WTC11 (cell line): ENCODE measurements at regions not wholly inside any gene's neighbourhood (a gene's known extent, or its start where the extent isn't known, plus 50 kb on each side); places are given as distances from the start of the nearest gene placed in this dataset.

ENCODE experiments used
- ATAC-seq: fragments of 200-7000 bp; cut with Tn5 transposase; 2 replicates; pipeline ENCODE4 v1.10.0; 2021; ENCODE audit warnings: mild to moderate bottlenecking, moderate library complexity
- CTCF ChIA-PET: fragments of 300-600 bp; sonication (Branson Sonifier 250); formaldehyde crosslinking; loops from one replicate; lab custom pipeline; 2021; ENCODE audit warnings: antibody characterized with exemption; lab: Charles Lee
- POLR2A ChIA-PET: fragments of 350-600 bp; sonication (Branson Sonifier 250); formaldehyde crosslinking; loops from one replicate; lab custom pipeline; 2021; ENCODE audit warnings: antibody characterized with exemption; lab: Charles Lee
- DNase-seq: peaks from one replicate; pipeline ENCODE4 v3.0.0; 2021; ENCODE audit warnings: low spot score
- H3K27ac Mint-ChIP-seq: 2 replicates; pipeline ENCODE4 v1.8.0; 2021; ENCODE audit warnings: mixed read lengths
- H3K27me3 Mint-ChIP-seq: 2 replicates; pipeline ENCODE4 v1.8.0; 2021; ENCODE audit warnings: low read depth, mild to moderate bottlenecking, moderate library complexity, mixed read lengths
- H3K36me3 Mint-ChIP-seq: 2 replicates; pipeline ENCODE4 v1.8.0; 2021; ENCODE audit warnings: mixed read lengths
- H3K4me1 Mint-ChIP-seq: 2 replicates; pipeline ENCODE4 v1.8.0; 2022; ENCODE audit warnings: mixed read lengths
- H3K4me3 Mint-ChIP-seq: 2 replicates; pipeline ENCODE4 v1.8.0; 2021; ENCODE audit warnings: mild to moderate bottlenecking, moderate library complexity, mixed read lengths
- H3K9me3 Mint-ChIP-seq: 2 replicates; pipeline ENCODE4 v1.8.0; 2021; ENCODE audit warnings: mixed read lengths
- ATF1 ChIP-seq: sonication (generic); formaldehyde crosslinking; IDR thresholded peaks from 2 replicates; pipeline ENCODE4 v1.8.1; 2023; ENCODE audit warnings: mild to moderate bottlenecking, moderate library complexity, missing genetic modification reagents
- CBFB ChIP-seq: sonication (generic); formaldehyde crosslinking; IDR thresholded peaks from 2 replicates; pipeline ENCODE4 v1.8.1; 2022; ENCODE audit warnings: mild to moderate bottlenecking, low read depth, missing genetic modification reagents
- ELF4 ChIP-seq: sonication (generic); formaldehyde crosslinking; IDR thresholded peaks from 2 replicates; pipeline ENCODE4 v1.8.1; 2022; ENCODE audit warnings: low read depth, mild to moderate bottlenecking, moderate library complexity, missing genetic modification reagents
- ETV6 ChIP-seq: sonication (generic); formaldehyde crosslinking; IDR thresholded peaks from 2 replicates; pipeline ENCODE4 v1.8.1; 2022; ENCODE audit warnings: mild to moderate bottlenecking, missing genetic modification reagents
- FOXK1 ChIP-seq: sonication (generic); formaldehyde crosslinking; IDR thresholded peaks from 2 replicates; pipeline ENCODE4 v1.8.0; 2022; ENCODE audit warnings: mild to moderate bottlenecking, moderate library complexity, missing genetic modification reagents
- FOXP4 ChIP-seq: sonication (generic); formaldehyde crosslinking; IDR thresholded peaks from 2 replicates; pipeline ENCODE4 v1.8.0; 2022; ENCODE audit warnings: mild to moderate bottlenecking, missing genetic modification reagents
- GTF2I ChIP-seq: fragments of 250-450 bp; sonication (Bioruptor Pico); conservative IDR thresholded peaks from 2 replicates; pipeline ENCODE4 v1.4.0; 2021; ENCODE audit warnings: mild to moderate bottlenecking
- HMGXB4 ChIP-seq: sonication (generic); formaldehyde crosslinking; IDR thresholded peaks from 2 replicates; pipeline ENCODE4 v1.8.1; 2023; ENCODE audit warnings: mild to moderate bottlenecking, moderate library complexity, missing genetic modification reagents
- NFE2L1 ChIP-seq: sonication (generic); formaldehyde crosslinking; IDR thresholded peaks from 2 replicates; pipeline ENCODE4 v1.8.1; 2023; ENCODE audit warnings: missing genetic modification reagents
- RORB ChIP-seq: fragments of 250-450 bp; sonication (Bioruptor Pico); IDR thresholded peaks from 2 replicates; pipeline ENCODE4 v1.9.0; 2021; ENCODE audit warnings: mild to moderate bottlenecking
- SMAD4 ChIP-seq: sonication (generic); formaldehyde crosslinking; IDR thresholded peaks from 2 replicates; pipeline ENCODE4 v1.8.0; 2022; ENCODE audit warnings: mild to moderate bottlenecking, missing genetic modification reagents
- TP53 ChIP-seq: sonication (generic); formaldehyde crosslinking; IDR thresholded peaks from 2 replicates; pipeline ENCODE4 v1.8.1; 2023; ENCODE audit warnings: mild to moderate bottlenecking, missing genetic modification reagents
- USF2 ChIP-seq: sonication (generic); formaldehyde crosslinking; IDR thresholded peaks from 2 replicates; pipeline ENCODE4 v1.8.1; 2023; ENCODE audit warnings: mild to moderate bottlenecking, missing genetic modification reagents, moderate library complexity
- ZNF121 ChIP-seq: sonication (generic); formaldehyde crosslinking; IDR thresholded peaks from 2 replicates; pipeline ENCODE4 v1.8.0; 2023; ENCODE audit warnings: missing genetic modification reagents
- ZNF138 ChIP-seq: sonication (generic); formaldehyde crosslinking; conservative IDR thresholded peaks from 2 replicates; pipeline ENCODE4 v1.8.1; 2022; ENCODE audit warnings: mild to moderate bottlenecking, moderate library complexity, missing genetic modification reagents
- ZNF416 ChIP-seq: fragments of 250-450 bp; sonication (Bioruptor Pico); IDR thresholded peaks from 2 replicates; pipeline ENCODE4 v1.9.0; 2021; ENCODE audit warnings: mild to moderate bottlenecking, inconsistent platforms
- TF ChIP-seq, protein P1 (sequence below): sonication (generic); formaldehyde crosslinking; IDR thresholded peaks from 2 replicates; pipeline ENCODE4 v1.8.0; 2022; ENCODE audit warnings: mild to moderate bottlenecking, missing genetic modification reagents
- TF ChIP-seq, protein P2 (sequence below): fragments of 250-450 bp; sonication (Bioruptor Pico); IDR thresholded peaks from 2 replicates; pipeline ENCODE4 v1.9.0; 2021; ENCODE audit warnings: mild to moderate bottlenecking, borderline replicate concordance
- TF ChIP-seq, protein P3 (sequence below): fragments of 250-450 bp; sonication (Bioruptor Pico); conservative IDR thresholded peaks from 2 replicates; pipeline ENCODE4 v1.9.0; 2021; ENCODE audit warnings: mild to moderate bottlenecking
- TF ChIP-seq, protein P4 (sequence below): sonication (generic); formaldehyde crosslinking; IDR thresholded peaks from 2 replicates; pipeline ENCODE4 v1.8.1; 2023; ENCODE audit warnings: mild to moderate bottlenecking, missing genetic modification reagents

DNA sequence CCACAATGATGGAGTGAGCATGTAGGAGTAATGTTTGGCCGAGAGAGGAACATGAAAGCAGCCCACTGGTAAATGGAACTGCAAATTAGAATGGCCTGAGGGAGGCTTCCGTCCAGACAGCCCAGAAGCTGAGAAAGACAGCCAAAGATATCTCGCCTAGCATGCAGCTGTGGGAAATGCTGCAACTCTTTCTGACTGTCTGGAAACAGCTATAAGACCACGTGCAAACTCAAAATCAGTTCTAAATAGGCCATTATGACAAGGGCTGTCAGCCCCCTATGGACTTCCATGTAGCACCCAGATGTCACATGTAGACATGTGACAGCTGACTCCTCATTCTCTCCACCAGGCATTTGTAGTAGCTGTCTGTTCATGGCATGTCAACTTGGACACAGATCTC is 62.9 kb upstream of the ATP1A1 start:
- ATAC-seq (no peak), DNase-seq (no peak)
- Mint-ChIP-seq H3K9me3 (peaks cover 3% of the 10 kb centered on the region; the same call in 1 of the 2 replicates), H3K4me1 (peaks cover 22% of the 10 kb centered on the region), H3K27me3 (no peaks in the 10 kb centered on the region), H3K4me3 (no peak overlapping the region), H3K27ac (no peak overlapping the region), H3K36me3 (no peaks in the 10 kb centered on the region)
- ChIA-PET POLR2A (no interaction called here), CTCF (no interaction called here)
- no peak for TF ChIP-seq GTF2I (CRISPR knock-in tag)
- no peak for TF ChIP-seq ZNF416 (CRISPR knock-in tag)
- no peak for TF ChIP-seq ZNF121
- TF ChIP-seq RORB (CRISPR knock-in tag), result no peak
- TF ChIP-seq SMAD4, result no peak
- TF ChIP-seq ELF4 (CRISPR knock-in tag), result no peak
- TF ChIP-seq, protein P1, sequence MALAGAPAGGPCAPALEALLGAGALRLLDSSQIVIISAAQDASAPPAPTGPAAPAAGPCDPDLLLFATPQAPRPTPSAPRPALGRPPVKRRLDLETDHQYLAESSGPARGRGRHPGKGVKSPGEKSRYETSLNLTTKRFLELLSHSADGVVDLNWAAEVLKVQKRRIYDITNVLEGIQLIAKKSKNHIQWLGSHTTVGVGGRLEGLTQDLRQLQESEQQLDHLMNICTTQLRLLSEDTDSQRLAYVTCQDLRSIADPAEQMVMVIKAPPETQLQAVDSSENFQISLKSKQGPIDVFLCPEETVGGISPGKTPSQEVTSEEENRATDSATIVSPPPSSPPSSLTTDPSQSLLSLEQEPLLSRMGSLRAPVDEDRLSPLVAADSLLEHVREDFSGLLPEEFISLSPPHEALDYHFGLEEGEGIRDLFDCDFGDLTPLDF, result no peak
- no peak for TF ChIP-seq ATF1 (CRISPR knock-in tag)
- TF ChIP-seq, protein P2, sequence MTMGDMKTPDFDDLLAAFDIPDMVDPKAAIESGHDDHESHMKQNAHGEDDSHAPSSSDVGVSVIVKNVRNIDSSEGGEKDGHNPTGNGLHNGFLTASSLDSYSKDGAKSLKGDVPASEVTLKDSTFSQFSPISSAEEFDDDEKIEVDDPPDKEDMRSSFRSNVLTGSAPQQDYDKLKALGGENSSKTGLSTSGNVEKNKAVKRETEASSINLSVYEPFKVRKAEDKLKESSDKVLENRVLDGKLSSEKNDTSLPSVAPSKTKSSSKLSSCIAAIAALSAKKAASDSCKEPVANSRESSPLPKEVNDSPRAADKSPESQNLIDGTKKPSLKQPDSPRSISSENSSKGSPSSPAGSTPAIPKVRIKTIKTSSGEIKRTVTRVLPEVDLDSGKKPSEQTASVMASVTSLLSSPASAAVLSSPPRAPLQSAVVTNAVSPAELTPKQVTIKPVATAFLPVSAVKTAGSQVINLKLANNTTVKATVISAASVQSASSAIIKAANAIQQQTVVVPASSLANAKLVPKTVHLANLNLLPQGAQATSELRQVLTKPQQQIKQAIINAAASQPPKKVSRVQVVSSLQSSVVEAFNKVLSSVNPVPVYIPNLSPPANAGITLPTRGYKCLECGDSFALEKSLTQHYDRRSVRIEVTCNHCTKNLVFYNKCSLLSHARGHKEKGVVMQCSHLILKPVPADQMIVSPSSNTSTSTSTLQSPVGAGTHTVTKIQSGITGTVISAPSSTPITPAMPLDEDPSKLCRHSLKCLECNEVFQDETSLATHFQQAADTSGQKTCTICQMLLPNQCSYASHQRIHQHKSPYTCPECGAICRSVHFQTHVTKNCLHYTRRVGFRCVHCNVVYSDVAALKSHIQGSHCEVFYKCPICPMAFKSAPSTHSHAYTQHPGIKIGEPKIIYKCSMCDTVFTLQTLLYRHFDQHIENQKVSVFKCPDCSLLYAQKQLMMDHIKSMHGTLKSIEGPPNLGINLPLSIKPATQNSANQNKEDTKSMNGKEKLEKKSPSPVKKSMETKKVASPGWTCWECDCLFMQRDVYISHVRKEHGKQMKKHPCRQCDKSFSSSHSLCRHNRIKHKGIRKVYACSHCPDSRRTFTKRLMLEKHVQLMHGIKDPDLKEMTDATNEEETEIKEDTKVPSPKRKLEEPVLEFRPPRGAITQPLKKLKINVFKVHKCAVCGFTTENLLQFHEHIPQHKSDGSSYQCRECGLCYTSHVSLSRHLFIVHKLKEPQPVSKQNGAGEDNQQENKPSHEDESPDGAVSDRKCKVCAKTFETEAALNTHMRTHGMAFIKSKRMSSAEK, result no peak
- TF ChIP-seq, protein P3, sequence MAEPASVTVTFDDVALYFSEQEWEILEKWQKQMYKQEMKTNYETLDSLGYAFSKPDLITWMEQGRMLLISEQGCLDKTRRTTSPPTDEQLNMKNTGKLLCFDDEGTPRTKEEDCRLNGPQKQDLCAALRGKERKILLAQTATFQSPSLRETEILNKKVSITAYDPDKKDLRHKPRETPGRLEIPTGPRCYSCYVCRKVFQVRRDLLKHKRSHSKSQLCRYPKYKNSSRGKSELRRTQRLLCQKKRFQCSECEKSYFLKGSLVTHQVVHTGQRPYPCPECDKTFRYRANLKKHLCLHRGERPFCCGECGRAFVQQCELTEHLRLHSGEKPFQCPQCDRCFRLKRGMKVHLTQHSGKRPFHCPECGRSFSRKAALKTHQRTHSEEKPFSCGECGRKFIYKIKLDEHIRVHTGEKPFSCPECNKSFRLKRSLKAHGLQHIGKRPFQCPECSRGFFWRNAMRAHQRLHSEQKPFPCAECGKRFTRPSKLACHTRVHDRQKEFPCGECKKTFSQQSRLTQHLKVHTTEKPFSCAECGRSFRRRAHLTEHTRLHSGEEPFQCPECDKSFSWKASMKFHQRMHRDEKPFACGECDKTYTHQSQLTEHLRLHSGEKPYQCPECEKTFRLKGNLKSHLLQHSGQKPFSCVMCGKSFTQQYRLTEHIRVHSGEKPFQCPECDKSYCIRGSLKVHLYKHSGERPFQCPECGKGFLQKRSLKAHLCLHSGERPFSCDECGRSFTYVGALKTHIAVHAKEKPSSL (CRISPR knock-in tag), result no peak
- TF ChIP-seq NFE2L1, result no peak
- no peak for TF ChIP-seq HMGXB4 (CRISPR knock-in tag)
- TF ChIP-seq, protein P4, sequence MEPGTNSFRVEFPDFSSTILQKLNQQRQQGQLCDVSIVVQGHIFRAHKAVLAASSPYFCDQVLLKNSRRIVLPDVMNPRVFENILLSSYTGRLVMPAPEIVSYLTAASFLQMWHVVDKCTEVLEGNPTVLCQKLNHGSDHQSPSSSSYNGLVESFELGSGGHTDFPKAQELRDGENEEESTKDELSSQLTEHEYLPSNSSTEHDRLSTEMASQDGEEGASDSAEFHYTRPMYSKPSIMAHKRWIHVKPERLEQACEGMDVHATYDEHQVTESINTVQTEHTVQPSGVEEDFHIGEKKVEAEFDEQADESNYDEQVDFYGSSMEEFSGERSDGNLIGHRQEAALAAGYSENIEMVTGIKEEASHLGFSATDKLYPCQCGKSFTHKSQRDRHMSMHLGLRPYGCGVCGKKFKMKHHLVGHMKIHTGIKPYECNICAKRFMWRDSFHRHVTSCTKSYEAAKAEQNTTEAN, result no peak
- TF ChIP-seq TP53, result no peak
- TF ChIP-seq CBFB (CRISPR knock-in tag), result no peak
- TF ChIP-seq ETV6 (CRISPR knock-in tag), result no peak
- no peak for TF ChIP-seq FOXK1 (CRISPR knock-in tag)
- no peak for TF ChIP-seq ZNF138 (CRISPR knock-in tag)
- TF ChIP-seq FOXP4 (CRISPR knock-in tag), result no peak
- TF ChIP-seq USF2 (CRISPR knock-in tag), result no peak
